ENCODE measurements at regions not wholly inside any gene's neighbourhood (a gene's known extent, or its start where the extent isn't known, plus 50 kb on each side); places are given as distances from the start of the nearest gene placed in this dataset.

- TF ChIP-seq, protein P1, sequence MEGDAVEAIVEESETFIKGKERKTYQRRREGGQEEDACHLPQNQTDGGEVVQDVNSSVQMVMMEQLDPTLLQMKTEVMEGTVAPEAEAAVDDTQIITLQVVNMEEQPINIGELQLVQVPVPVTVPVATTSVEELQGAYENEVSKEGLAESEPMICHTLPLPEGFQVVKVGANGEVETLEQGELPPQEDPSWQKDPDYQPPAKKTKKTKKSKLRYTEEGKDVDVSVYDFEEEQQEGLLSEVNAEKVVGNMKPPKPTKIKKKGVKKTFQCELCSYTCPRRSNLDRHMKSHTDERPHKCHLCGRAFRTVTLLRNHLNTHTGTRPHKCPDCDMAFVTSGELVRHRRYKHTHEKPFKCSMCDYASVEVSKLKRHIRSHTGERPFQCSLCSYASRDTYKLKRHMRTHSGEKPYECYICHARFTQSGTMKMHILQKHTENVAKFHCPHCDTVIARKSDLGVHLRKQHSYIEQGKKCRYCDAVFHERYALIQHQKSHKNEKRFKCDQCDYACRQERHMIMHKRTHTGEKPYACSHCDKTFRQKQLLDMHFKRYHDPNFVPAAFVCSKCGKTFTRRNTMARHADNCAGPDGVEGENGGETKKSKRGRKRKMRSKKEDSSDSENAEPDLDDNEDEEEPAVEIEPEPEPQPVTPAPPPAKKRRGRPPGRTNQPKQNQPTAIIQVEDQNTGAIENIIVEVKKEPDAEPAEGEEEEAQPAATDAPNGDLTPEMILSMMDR (tag by site-specific recombination; IDR thresholded peaks at IDR 0.05): no peak
- TF ChIP-seq SETDB1 (IDR thresholded peaks at IDR 0.05; ENCODE audit: insufficient read length, low read length) (no peak), YY1 (tag by site-specific recombination; IDR thresholded peaks at IDR 0.05) (no peak), ZNF548 (tag by site-specific recombination; IDR thresholded peaks at IDR 0.05) (no peak), ZNF639 (tag by site-specific recombination; IDR thresholded peaks at IDR 0.05) (no peak), ZNF223 (tag by site-specific recombination; IDR thresholded peaks at IDR 0.05) (no peak), KLF7 (tag by site-specific recombination; IDR thresholded peaks at IDR 0.05; ENCODE audit: borderline replicate concordance) (no peak), ZNF549 (tag by site-specific recombination; IDR thresholded peaks at IDR 0.05) (no peak)
Observed at GRCh38 chr15:29890336-29891095, 68.2 kb upstream of the TJP1 start.

Measured in HEK293 (cell line).